Cardiac muscle cell (in vitro differentiated cells and primary cell): ENCODE measurements at regions not wholly inside any gene's neighbourhood (a gene's known extent, or its start where the extent isn't known, plus 50 kb on each side); places are given as distances from the start of the nearest gene placed in this dataset.

Source experiments
- DNase-seq, 2 donors: peaks; one replicate each; pipeline versions ENCODE4 v3.0.0 to v3.0.0-alpha.2; 2010 to 2017; ENCODE audit warnings: low read depth in 1 of 2, low spot score in 1 of 2
- H3K27ac ChIP-seq: fragments of 200-600 bp; sonication (generic); 2 replicates; pipeline ENCODE4 v1.5.1; 2016
- H3K27me3 ChIP-seq: fragments of 200-600 bp; sonication (generic); 2 replicates; pipeline ENCODE4 v1.6.0; 2016; ENCODE audit warnings: control low read depth
- H3K36me3 ChIP-seq: fragments of 200-600 bp; sonication (generic); 2 replicates; pipeline ENCODE4 v1.5.1; 2016; ENCODE audit warnings: control low read depth
- H3K4me1 ChIP-seq: fragments of 200-600 bp; sonication (generic); 2 replicates; pipeline ENCODE4 v1.8.1; 2017; ENCODE audit warnings: low read depth, mild to moderate bottlenecking, mixed run types
- H3K4me3 ChIP-seq: fragments of 200-600 bp; sonication (generic); 2 replicates; pipeline ENCODE4 v1.5.1; 2016; ENCODE audit warnings: mild to moderate bottlenecking
- H3K9me3 ChIP-seq: fragments of 200-600 bp; sonication (generic); 2 replicates; pipeline ENCODE4 v1.5.1; 2017; ENCODE audit warnings: low read depth, mild to moderate bottlenecking, control low read depth
- TF ChIP-seq, protein P1 (sequence below): IDR thresholded peaks from 2 replicates; pipeline ENCODE4 v1.5.1; 2012; ENCODE audit warnings: low read depth, mild to moderate bottlenecking, low read length

DNA sequence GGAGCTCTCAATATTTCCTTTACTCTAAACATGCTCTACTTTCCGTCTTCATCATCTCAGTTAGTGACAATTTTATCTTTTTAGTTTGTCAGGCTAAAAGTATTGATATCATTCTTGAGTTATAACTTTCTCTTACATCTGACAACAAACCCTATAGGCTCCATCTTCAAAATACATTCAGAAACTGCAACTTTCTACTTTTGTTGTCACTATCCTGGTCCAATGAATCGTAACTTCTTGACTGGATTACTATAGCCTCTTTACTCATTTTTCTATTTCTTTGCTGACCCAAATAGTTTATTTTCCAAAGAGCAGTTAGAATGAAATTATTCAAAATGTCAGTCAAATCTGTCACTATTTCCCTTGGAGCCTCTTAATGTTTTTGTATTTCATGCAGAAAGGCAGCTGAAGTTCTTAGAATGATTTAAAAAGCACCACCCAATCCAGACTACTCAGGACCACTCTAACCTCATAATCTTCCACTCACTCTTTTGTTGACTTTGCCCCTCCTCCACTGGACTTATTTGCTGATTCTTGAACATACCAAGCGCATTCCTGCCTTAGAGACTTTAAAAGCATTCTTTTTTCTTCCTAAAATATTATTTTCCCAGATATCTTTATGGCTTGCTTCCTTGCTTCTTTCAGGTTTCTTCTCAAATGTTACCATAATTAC, 119.9 kb upstream of the CBLB start:
- Histone ChIP-seq H3K27ac (no peak overlapping the region), H3K4me1 (no peaks in the 10 kb centered on the region), H3K4me3 (no peak overlapping the region), H3K36me3 (no peaks in the 10 kb centered on the region), H3K9me3 (no peaks in the 10 kb centered on the region), H3K27me3 (no peaks in the 10 kb centered on the region)
- DNase-seq, result no peak
- TF ChIP-seq, protein P1, sequence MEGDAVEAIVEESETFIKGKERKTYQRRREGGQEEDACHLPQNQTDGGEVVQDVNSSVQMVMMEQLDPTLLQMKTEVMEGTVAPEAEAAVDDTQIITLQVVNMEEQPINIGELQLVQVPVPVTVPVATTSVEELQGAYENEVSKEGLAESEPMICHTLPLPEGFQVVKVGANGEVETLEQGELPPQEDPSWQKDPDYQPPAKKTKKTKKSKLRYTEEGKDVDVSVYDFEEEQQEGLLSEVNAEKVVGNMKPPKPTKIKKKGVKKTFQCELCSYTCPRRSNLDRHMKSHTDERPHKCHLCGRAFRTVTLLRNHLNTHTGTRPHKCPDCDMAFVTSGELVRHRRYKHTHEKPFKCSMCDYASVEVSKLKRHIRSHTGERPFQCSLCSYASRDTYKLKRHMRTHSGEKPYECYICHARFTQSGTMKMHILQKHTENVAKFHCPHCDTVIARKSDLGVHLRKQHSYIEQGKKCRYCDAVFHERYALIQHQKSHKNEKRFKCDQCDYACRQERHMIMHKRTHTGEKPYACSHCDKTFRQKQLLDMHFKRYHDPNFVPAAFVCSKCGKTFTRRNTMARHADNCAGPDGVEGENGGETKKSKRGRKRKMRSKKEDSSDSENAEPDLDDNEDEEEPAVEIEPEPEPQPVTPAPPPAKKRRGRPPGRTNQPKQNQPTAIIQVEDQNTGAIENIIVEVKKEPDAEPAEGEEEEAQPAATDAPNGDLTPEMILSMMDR, result no peak

DNA sequence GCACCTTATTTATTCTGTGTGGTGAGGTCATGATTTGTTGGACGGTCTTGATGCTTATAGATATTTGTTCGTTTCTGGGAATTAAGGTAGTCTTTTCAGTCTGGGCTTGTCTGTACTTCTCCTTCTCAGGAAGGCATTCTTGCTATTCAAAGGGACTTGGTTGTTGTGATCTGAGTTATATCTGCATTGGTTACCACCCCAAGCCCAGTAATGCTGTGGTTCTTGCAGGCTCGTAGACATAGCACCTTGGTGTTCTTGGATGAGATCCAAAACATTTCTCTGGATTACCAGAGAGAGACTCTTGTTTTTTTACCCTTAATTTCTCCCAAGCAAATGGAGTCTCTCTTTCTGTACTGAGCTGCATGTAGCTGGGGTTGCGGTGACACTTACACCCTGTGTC, 128.0 kb upstream of the CBLB start:
- H3K9me3 ChIP-seq, result no peaks in the 10 kb centered on the region
- DNase-seq, result no peak
- H3K27ac ChIP-seq, result no peak overlapping the region
- H3K27me3 ChIP-seq, result no peaks in the 10 kb centered on the region
- TF ChIP-seq, protein P1, result no peak
- no peaks in the 10 kb centered on the region for H3K36me3 ChIP-seq
- H3K4me3 ChIP-seq, result no peak overlapping the region
- no peaks in the 10 kb centered on the region for H3K4me1 ChIP-seq

DNA sequence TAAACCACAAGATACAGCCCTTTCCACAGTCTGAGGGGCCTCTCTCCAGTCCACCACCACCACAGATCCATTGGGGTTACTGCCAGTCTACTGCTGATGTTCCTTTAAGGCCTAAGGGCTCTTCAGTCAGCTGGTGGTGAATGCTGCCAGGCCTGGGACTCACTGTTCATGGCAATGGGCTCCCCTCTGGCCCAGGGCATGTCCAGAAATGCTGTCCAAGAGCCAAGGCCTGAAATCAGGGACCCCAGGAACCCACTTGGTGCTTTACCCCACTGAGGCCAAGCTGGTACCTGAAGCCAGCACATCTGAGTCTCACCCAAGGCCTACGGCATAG, 128.6 kb upstream of the CBLB start:
- Histone ChIP-seq H3K4me1 (no peaks in the 10 kb centered on the region), H3K27me3 (no peaks in the 10 kb centered on the region), H3K4me3 (no peak overlapping the region), H3K9me3 (no peaks in the 10 kb centered on the region), H3K27ac (no peak overlapping the region), H3K36me3 (no peaks in the 10 kb centered on the region)
- TF ChIP-seq, protein P1, result no peak
- DNase-seq, result no peak

DNA sequence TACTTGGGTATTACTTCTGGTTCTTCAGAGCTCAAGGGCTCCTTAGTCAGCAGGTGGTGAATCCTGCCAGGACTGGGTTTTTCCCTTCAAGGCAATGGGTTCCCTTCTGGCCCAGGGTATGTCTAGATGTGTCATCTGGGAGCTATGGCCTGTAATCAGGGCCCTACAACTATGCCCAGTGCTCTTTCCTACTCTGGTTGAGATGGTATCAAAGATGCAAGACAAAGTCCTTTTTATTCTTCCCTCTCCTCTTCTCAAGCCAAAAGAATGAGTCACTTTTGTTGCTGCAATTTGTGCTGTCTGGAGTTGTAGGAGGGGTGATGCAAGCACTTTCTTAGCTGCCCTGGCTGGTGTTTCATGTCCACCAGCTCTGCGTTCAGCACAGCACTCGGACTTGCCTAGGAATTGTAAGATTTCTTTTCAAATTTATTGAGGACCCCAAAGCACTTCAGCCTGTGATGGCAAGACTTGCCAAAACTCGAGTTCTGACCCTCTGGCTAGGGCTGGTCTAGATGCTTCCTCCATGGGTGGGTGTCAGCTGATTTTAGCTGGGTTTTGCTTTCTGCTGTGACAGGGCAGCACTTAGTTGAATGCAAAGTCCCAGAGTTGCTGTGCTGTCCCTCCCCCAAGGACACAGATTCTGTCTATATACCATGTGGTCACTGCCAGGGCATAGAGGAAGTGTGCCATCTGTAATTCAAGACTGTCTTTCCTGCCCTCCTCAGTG, 129.2 kb upstream of the CBLB start:
- TF ChIP-seq, protein P1, result no peak
- H3K27ac ChIP-seq, result no peak overlapping the region
- H3K27me3 ChIP-seq, result no peaks in the 10 kb centered on the region
- no peaks in the 10 kb centered on the region for H3K4me1 ChIP-seq
- DNase-seq, result peak in 1 of 2 donors; percentile 97
- H3K36me3 ChIP-seq, result no peaks in the 10 kb centered on the region
- no peak overlapping the region for H3K4me3 ChIP-seq
- no peaks in the 10 kb centered on the region for H3K9me3 ChIP-seq

DNA sequence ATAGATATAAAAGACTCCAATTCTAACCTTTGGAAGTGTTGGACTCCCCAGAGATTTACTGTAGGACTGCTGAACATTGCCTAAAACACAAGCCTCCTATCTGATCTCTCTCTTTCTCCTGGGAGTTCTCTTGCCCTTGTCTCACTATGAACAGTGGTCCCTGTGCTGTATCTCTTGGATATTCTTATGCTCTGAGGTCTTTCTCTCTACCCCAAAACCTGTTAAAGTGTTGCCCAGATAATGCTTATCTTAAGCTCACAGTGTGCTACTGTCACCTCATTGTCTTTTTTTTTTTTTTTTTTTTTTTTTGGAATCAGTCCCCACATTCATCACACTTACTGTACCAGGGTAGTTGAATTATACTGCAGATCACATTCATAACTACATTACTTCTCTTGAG, 131.0 kb upstream of the CBLB start:
- no peak for DNase-seq
- TF ChIP-seq, protein P1, result no peak
- Histone ChIP-seq H3K9me3 (no peaks in the 10 kb centered on the region), H3K4me1 (no peaks in the 10 kb centered on the region), H3K27me3 (no peaks in the 10 kb centered on the region), H3K36me3 (no peaks in the 10 kb centered on the region), H3K4me3 (no peak overlapping the region), H3K27ac (no peak overlapping the region)
